WTC11 (cell line): ENCODE measurements at regions not wholly inside any gene's neighbourhood (a gene's known extent, or its start where the extent isn't known, plus 50 kb on each side); places are given as distances from the start of the nearest gene placed in this dataset.

ENCODE experiments used
- ATF1 ChIP-seq: sonication (generic); formaldehyde crosslinking; IDR thresholded peaks from 2 replicates; pipeline ENCODE4 v1.8.1; 2023; ENCODE audit warnings: mild to moderate bottlenecking, moderate library complexity, missing genetic modification reagents
- ATF3 ChIP-seq: sonication (generic); formaldehyde crosslinking; conservative IDR thresholded peaks from 2 replicates; pipeline ENCODE4 v1.8.1; 2022; ENCODE audit warnings: mild to moderate bottlenecking, missing genetic modification reagents
- CTCF ChIP-seq: fragments of 200-600 bp; IDR thresholded peaks from 2 replicates; pipeline ENCODE4 v1.8.0; 2022; ENCODE audit warnings: antibody characterized with exemption
- GTF2I ChIP-seq: fragments of 250-450 bp; sonication (Bioruptor Pico); conservative IDR thresholded peaks from 2 replicates; pipeline ENCODE4 v1.4.0; 2021; ENCODE audit warnings: mild to moderate bottlenecking
- JUN ChIP-seq: sonication (generic); formaldehyde crosslinking; IDR thresholded peaks from 2 replicates; pipeline ENCODE4 v1.8.0; 2023; ENCODE audit warnings: mild to moderate bottlenecking, missing genetic modification reagents
- MLX ChIP-seq: sonication (generic); formaldehyde crosslinking; IDR thresholded peaks from 2 replicates; pipeline ENCODE4 v1.8.1; 2023; ENCODE audit warnings: mild to moderate bottlenecking, missing genetic modification reagents, moderate library complexity
- NFATC4 ChIP-seq: fragments of 250-450 bp; sonication (Bioruptor Pico); IDR thresholded peaks from 2 replicates; pipeline ENCODE4 v1.9.0; 2021; ENCODE audit warnings: mild to moderate bottlenecking
- ZNF232 ChIP-seq: sonication (generic); formaldehyde crosslinking; IDR thresholded peaks from 2 replicates; pipeline ENCODE4 v1.8.0; 2022; ENCODE audit warnings: mild to moderate bottlenecking, missing genetic modification reagents
- TF ChIP-seq, protein P1 (sequence below): sonication (generic); formaldehyde crosslinking; IDR thresholded peaks from 2 replicates; pipeline ENCODE4 v1.8.1; 2022; ENCODE audit warnings: low read depth, missing genetic modification reagents, borderline replicate concordance
- TF ChIP-seq, protein P2 (sequence below): sonication (generic); formaldehyde crosslinking; IDR thresholded peaks from 2 replicates; pipeline ENCODE4 v1.8.0; 2022; ENCODE audit warnings: mild to moderate bottlenecking, missing genetic modification reagents

DNA sequence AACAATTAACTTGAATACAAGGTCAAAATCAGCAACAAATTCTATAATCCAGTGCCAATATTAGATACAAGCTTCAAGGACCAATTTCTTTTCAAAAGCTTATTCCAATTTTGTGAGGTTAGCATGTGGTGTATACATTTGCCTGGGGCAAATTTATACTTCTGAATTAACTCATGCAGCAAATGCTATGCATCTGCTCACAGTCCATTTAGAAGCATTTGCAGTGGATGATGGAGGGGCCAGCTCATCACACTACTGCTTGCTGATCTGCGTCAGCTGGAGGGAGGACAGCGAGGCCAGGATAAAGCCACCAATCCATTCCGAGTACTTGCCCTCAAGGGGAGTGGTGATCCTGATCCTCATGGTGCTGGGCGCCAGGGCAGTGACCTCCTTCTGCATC is 474.3 kb upstream of the KIF2A start:
- no peak for TF ChIP-seq NFATC4
- TF ChIP-seq, protein P1, sequence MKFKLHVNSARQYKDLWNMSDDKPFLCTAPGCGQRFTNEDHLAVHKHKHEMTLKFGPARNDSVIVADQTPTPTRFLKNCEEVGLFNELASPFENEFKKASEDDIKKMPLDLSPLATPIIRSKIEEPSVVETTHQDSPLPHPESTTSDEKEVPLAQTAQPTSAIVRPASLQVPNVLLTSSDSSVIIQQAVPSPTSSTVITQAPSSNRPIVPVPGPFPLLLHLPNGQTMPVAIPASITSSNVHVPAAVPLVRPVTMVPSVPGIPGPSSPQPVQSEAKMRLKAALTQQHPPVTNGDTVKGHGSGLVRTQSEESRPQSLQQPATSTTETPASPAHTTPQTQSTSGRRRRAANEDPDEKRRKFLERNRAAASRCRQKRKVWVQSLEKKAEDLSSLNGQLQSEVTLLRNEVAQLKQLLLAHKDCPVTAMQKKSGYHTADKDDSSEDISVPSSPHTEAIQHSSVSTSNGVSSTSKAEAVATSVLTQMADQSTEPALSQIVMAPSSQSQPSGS (CRISPR knock-in tag) = no peak
- no peak for TF ChIP-seq ZNF232 (CRISPR knock-in tag)
- TF ChIP-seq ATF3 (CRISPR knock-in tag) = no peak
- no peak for TF ChIP-seq CTCF
- TF ChIP-seq, protein P2, sequence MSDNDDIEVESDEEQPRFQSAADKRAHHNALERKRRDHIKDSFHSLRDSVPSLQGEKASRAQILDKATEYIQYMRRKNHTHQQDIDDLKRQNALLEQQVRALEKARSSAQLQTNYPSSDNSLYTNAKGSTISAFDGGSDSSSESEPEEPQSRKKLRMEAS (CRISPR knock-in tag) = no peak
- TF ChIP-seq MLX (CRISPR knock-in tag) = no peak
- TF ChIP-seq GTF2I = no peak
- no peak for TF ChIP-seq JUN
- TF ChIP-seq ATF1 = no peak
